IMR-90 (cell line): ENCODE measurements at regions not wholly inside any gene's neighbourhood (a gene's known extent, or its start where the extent isn't known, plus 50 kb on each side); places are given as distances from the start of the nearest gene placed in this dataset.

Experiments used
- ATAC-seq: fragments of 200-7000 bp; cut with Tn5 transposase; 2 replicates; pipeline ENCODE4 v1.9.1; 2020; ENCODE audit warnings: low read depth, mild to moderate bottlenecking, moderate library complexity
- BruUV-seq: library from RNA; stranded (reverse); fragments of 400-500 nt; replicated peaks from 2 replicates; lab custom pipeline; 2021; lab: Mats Ljungman, UMichigan
- CTCF ChIA-PET: fragments of 300-600 bp; formaldehyde crosslinking; extraction: SDS; loops from one replicate; lab custom pipeline; 2021; ENCODE audit warnings: antibody characterized with exemption; lab: Yijun Ruan, JAX
- POLR2A ChIA-PET: fragments of 300-600 bp; sonication (Branson Sonifier 250); formaldehyde crosslinking; loops from one replicate; lab custom pipeline; 2022; ENCODE audit warnings: antibody characterized with exemption; ENCODE audit not compliant: unreplicated experiment; lab: Charles Lee
- DNase-seq: peaks from one replicate; pipeline ENCODE4 v3.0.0; 2013
- H2AFZ ChIP-seq: replicated peaks from 2 replicates; pipeline ENCODE3; 2013; ENCODE audit warnings: low read length, mild to moderate bottlenecking; ENCODE audit not compliant: poor library complexity
- H2AK5ac ChIP-seq: 2 replicates; pipeline ENCODE4 v1.6.1; 2013; ENCODE audit warnings: low read depth, low read length, inconsistent platforms
- H2AK9ac ChIP-seq: replicated peaks from 2 replicates; pipeline ENCODE3; 2013; ENCODE audit warnings: mild to moderate bottlenecking, low read depth, low read length, moderate library complexity; ENCODE audit not compliant: poor library complexity
- H2BK120ac ChIP-seq: 2 replicates; pipeline ENCODE4 v1.6.1; 2013; ENCODE audit warnings: low read depth, low read length, inconsistent platforms
- H2BK15ac ChIP-seq: 3 replicates; pipeline ENCODE4 v1.6.1; 2013; ENCODE audit warnings: low read depth, low read length, inconsistent platforms
- H2BK20ac ChIP-seq: 2 replicates; pipeline ENCODE4 v1.6.1; 2013; ENCODE audit warnings: low read depth, mild to moderate bottlenecking, inconsistent platforms, low read length, moderate library complexity
- H2BK5ac ChIP-seq: 2 replicates; pipeline ENCODE4 v1.6.1; 2013; ENCODE audit warnings: mild to moderate bottlenecking, low read depth, low read length, inconsistent platforms; ENCODE audit not compliant: poor library complexity, severe bottlenecking
- H3K14ac ChIP-seq: replicated peaks from 2 replicates; pipeline ENCODE4 v1.6.1; 2013; ENCODE audit warnings: low read depth, low read length, inconsistent platforms
- H3K18ac ChIP-seq: 2 replicates; pipeline ENCODE4 v1.6.1; 2013; ENCODE audit warnings: low read depth, low read length, control low read depth
- H3K23ac ChIP-seq: 2 replicates; pipeline ENCODE4 v1.6.1; 2013; ENCODE audit warnings: low read depth, low read length, inconsistent platforms
- H3K27ac ChIP-seq: 2 replicates; pipeline ENCODE4 v1.5.1; 2013; ENCODE audit warnings: mild to moderate bottlenecking, control low read depth, low read length; ENCODE audit not compliant: insufficient read depth
- H3K27me3 ChIP-seq: 2 replicates; pipeline ENCODE4 v1.6.1; 2013; ENCODE audit warnings: low read length; ENCODE audit not compliant: control insufficient read depth, insufficient read depth
- H3K36me3 ChIP-seq: 2 replicates; pipeline ENCODE4 v1.6.1; 2013; ENCODE audit warnings: low read length, mixed read lengths; ENCODE audit not compliant: control insufficient read depth, insufficient read depth
- H3K4ac ChIP-seq: 2 replicates; pipeline ENCODE4 v1.6.1; 2013; ENCODE audit warnings: low read depth, low read length, inconsistent platforms
- H3K4me1 ChIP-seq: 2 replicates; pipeline ENCODE4 v1.6.1; 2013; ENCODE audit warnings: low read length, mixed read lengths; ENCODE audit not compliant: control insufficient read depth, insufficient read depth
- H3K4me2 ChIP-seq: 2 replicates; pipeline ENCODE4 v1.6.1; 2013; ENCODE audit warnings: low read depth, mild to moderate bottlenecking, control low read depth, low read length, moderate library complexity
- H3K4me3 ChIP-seq: 2 replicates; pipeline ENCODE4 v1.5.1; 2013; ENCODE audit warnings: low read depth, mild to moderate bottlenecking, control low read depth, low read length, moderate library complexity; ENCODE audit not compliant: insufficient read depth
- H3K56ac ChIP-seq: 2 replicates; pipeline ENCODE4 v1.6.1; 2013; ENCODE audit warnings: low read length, inconsistent platforms; ENCODE audit not compliant: insufficient read depth; ENCODE audit errors: extremely low read depth
- H3K79me1 ChIP-seq, 2 experiments: 2 replicates each; pipeline ENCODE4 v1.6.1; 2013; ENCODE audit warnings: low read length in 2 of 2, inconsistent platforms in 1 of 2, low read depth in 1 of 2
- H3K9ac ChIP-seq: 2 replicates; pipeline ENCODE4 v1.6.1; 2013; ENCODE audit warnings: low read depth, low read length, control low read depth
- H3K9me1 ChIP-seq: 2 replicates; pipeline ENCODE4 v1.6.1; 2013; ENCODE audit warnings: low read length, inconsistent platforms; ENCODE audit not compliant: insufficient read depth
- H3K9me3 ChIP-seq: 2 replicates; pipeline ENCODE4 v1.6.1; 2013; ENCODE audit warnings: low read length; ENCODE audit not compliant: control insufficient read depth, insufficient read depth
- H4K20me1 ChIP-seq: 2 replicates; pipeline ENCODE4 v1.6.1; 2013; ENCODE audit warnings: low read length, inconsistent platforms; ENCODE audit not compliant: insufficient read depth
- H4K5ac ChIP-seq: 2 replicates; pipeline ENCODE4 v1.6.1; 2013; ENCODE audit warnings: mild to moderate bottlenecking, low read depth, low read length, control low read depth
- H4K8ac ChIP-seq, 2 experiments: 2 replicates each; pipeline ENCODE4 v1.6.1; 2013; ENCODE audit warnings: low read depth in 2 of 2, low read length in 2 of 2, control low read depth in 1 of 2, inconsistent platforms in 1 of 2
- H4K91ac ChIP-seq: 2 replicates; pipeline ENCODE4 v1.6.1; 2013; ENCODE audit warnings: low read depth, low read length, inconsistent platforms; ENCODE audit not compliant: insufficient read depth
- MAFK ChIP-seq: IDR thresholded peaks from 2 replicates; pipeline ENCODE4 v1.6.1; 2012; ENCODE audit warnings: low read depth, low read length, improper control_type of control experiment
- RCOR1 ChIP-seq: IDR thresholded peaks from 2 replicates; pipeline ENCODE4 v1.6.1; 2012; ENCODE audit warnings: mild to moderate bottlenecking, low read length, improper control_type of control experiment; ENCODE audit not compliant: insufficient replicate concordance
- WGBS, 2 experiments: methylation state at CpG; one replicate each; pipeline versions ENCODE4 v1.1.5 to v1.1.7; 2013; ENCODE audit warnings: missing lambda C conversion rate in 2 of 2; ENCODE audit not compliant: insufficient read length in 1 of 2; ENCODE audit errors: extremely low coverage in 2 of 2; 5-methylcytosine and 5-hydroxymethylcytosine counted together
- dilution Hi-C: fragments of 300-500 bp; cut with HindIII; formaldehyde crosslinking; loops from one replicate; pipeline ENCODE4 v1.14.3; 2018; ENCODE audit warnings: low sequenced_read_pairs; ENCODE audit not compliant: unreplicated experiment
- in situ Hi-C: fragments of 300-500 bp; cut with MboI; formaldehyde crosslinking; loops from 3 replicates; pipeline ENCODE4 v1.14.3; 2019; ENCODE audit warnings: low sequenced_read_pairs, inconsistent platforms, mixed read lengths
- intact Hi-C: fragments of 100-400 bp; cut with micrococcal nuclease; formaldehyde crosslinking; loops from 2 replicates; pipeline ENCODE4 v1.10.0; 2022
- TF ChIP-seq, protein P1 (sequence below): fragments of 150-350 bp; IDR thresholded peaks from 2 replicates; pipeline ENCODE4 v1.6.1; 2017; ENCODE audit warnings: mild to moderate bottlenecking, antibody characterized with exemption, low read length, low read depth

DNA sequence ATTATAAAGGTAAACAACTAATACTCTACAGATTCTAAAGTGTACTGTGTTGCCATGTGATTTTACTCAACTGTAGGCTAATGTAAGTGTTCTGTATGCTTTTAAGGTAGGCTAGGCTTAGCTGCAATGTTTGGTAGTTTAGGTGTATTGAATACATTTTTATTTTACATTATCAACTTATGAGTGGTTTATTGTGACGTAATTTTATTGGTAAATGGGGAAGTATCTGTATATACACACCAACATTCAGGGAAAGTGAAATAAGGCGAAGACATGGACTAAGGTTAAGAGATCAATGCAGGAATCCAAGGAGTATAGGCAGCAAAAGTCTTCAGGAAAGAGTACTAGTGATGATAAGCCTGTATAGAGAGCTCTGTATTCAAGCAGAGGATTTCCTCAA is 365.8 kb upstream of the MGAT4C start:
- Histone ChIP-seq H4K8ac (no peak overlapping the region), H2AK9ac (no peak overlapping the region), H4K5ac (no peak overlapping the region), H3K4ac (no peak overlapping the region), H3K36me3 (no peaks in the 10 kb centered on the region), H2BK5ac (no peak overlapping the region), H2BK15ac (no peak overlapping the region), H3K23ac (no peak overlapping the region), H2BK20ac (no peak overlapping the region), H4K91ac (no peak overlapping the region), H3K18ac (no peak overlapping the region), H3K14ac (no peak overlapping the region), H3K79me1 (no peaks in the 10 kb centered on the region), H2AK5ac (no peak overlapping the region), H3K9ac (no peak overlapping the region), H3K9me3 (peaks cover 2% of the 10 kb centered on the region; the same call in 1 of the 2 replicates), H3K27ac (no peak overlapping the region), H3K27me3 (no peaks in the 10 kb centered on the region), H3K4me3 (no peak overlapping the region), H2AFZ (no peak overlapping the region), H3K4me2 (no peak overlapping the region), H3K9me1 (no peaks in the 10 kb centered on the region), H2BK120ac (no peak overlapping the region), H3K4me1 (no peaks in the 10 kb centered on the region), H4K20me1 (no peaks in the 10 kb centered on the region), H3K56ac (no peak overlapping the region)
- DNase-seq (no peak), ATAC-seq (no peak)
- CTCF ChIA-PET, result no interaction called here
- intact Hi-C loops, result no loop called here
- WGBS, 2 experiments, result no CpG with 5 or more reads among the region's 2 CpGs
- no TSS peak for BruUV-seq
- TF ChIP-seq MAFK (no peak), RCOR1 (no peak)
- TF ChIP-seq, protein P1, sequence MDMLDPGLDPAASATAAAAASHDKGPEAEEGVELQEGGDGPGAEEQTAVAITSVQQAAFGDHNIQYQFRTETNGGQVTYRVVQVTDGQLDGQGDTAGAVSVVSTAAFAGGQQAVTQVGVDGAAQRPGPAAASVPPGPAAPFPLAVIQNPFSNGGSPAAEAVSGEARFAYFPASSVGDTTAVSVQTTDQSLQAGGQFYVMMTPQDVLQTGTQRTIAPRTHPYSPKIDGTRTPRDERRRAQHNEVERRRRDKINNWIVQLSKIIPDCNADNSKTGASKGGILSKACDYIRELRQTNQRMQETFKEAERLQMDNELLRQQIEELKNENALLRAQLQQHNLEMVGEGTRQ, result no peak
- in situ Hi-C loops, result no loop called here
- dilution Hi-C loops, result no loop called here
- POLR2A ChIA-PET, result no interaction called here
